GM19240 (cell line): ENCODE measurements at regions not wholly inside any gene's neighbourhood (a gene's known extent, or its start where the extent isn't known, plus 50 kb on each side); places are given as distances from the start of the nearest gene placed in this dataset.

Experiments used
- DNase-seq: peaks from one replicate; pipeline ENCODE4 v3.0.0; 2011; ENCODE audit warnings: low spot score; ENCODE audit not compliant: insufficient read length

DNA sequence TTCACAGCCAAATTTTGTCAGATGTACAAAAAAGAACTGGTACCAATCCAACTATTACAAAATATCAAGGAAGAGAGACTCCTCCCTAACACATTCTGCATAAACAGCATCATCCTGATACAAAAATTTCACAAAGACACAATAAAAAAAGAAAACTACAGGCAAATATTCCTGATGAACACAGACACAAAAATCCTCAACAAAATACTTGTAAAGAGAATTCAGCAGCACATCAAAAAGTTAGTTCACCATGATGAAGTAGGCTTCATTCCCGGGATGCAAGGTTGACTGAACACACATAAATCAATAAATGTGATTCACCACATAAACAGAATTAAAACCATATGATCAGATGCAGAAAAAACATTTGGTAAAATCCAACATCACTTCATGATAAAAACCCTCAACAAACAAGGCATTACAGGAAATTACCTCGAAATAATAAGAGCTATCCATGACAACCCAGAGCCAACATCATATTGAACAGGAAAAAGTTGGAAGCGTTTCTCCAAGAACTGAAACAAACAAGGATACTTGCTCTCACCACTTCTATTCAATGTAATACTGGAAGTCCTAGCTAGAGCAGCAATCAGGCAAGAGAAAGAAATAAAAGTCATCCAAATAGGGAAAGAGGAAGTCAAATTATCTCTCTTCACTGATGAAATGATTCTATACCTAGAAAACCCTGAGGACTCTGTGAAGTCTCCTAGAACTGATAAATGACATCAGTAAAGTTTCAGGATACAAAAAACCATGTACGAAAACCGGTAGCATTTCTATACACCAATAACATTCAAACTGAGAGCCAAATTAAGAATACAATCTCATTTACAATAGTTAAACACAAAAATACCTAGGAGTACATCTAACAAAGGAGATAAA lies 223.1 kb downstream of the REEP3 start:
- no peak for DNase-seq

DNA sequence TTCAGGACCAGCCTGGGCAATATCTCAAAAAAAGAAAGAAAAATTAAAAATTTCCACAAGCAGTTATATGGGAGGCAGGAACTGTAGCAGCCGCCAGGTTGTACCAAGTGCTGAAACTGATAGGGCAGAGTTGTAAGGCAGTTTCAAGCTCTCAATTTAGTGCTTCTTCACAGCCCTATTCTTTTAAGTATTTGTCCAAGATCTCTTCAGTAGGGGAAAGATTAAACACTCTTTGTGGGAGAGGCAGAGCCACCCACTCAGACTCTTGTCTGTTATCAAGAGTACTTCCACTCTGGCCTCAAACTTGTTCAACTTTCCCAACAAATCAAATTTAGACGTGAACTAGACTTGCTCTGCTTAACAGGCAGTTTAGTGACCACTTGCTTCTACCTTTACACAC lies 228.7 kb downstream of the REEP3 start:
- no peak for DNase-seq

DNA sequence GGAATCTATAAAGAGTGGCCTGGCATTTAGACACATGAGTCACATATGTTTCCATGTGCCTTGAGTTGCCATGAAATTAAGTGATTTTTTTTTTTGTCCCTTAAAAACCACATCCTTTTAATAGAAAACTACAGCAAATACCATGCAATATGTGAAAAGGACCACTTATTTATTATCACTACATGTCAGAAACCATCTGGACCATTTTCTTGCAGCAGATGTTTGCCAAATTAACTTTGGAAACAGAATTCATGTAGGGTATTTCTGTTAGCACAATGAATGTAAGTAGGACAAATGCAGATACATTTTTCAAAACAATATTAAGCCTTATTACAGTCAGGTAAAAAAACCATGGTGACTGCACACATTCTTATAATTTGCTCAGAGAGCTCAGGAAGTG lies 230.6 kb downstream of the REEP3 start:
- no peak for DNase-seq

DNA sequence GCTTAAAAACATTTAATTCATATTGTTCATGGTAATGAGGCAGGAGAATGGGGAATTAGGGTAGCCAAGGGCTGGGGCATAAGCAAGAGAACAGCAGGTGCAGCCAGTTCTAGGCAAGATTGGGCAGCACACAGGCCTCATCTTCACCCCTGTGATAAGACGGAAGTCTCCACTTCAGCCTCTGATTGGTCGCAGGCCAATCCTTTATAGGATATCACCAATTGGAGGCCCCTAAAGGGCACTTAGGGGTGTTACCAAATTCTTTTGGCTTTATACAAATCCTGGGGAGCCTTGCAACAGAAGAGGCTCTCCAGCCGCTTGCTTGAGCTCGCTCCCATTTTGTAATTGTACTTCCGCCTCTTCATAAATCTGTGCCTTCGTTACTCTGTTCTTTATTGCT lies 231.1 kb downstream of the REEP3 start:
- DNase-seq = no peak

DNA sequence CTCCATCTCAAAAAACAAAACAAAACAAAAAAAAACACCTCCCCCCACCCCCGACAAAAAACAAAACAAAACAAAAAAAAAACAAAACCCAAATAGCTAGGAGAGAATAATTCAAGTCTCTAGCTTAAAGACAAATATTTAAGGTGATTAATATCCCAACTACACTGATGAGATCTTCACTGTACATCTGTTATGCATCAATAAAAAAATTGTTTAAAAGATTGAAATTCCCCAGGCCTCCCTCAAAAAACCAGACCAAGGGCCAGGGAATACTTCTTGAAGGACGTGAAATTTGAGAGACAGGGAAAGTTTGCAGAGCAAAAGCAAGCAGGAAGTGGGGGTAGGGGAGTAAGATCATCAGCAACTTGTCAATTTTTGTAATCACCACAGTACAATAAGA lies 232.6 kb downstream of the REEP3 start:
- DNase-seq = no peak

DNA sequence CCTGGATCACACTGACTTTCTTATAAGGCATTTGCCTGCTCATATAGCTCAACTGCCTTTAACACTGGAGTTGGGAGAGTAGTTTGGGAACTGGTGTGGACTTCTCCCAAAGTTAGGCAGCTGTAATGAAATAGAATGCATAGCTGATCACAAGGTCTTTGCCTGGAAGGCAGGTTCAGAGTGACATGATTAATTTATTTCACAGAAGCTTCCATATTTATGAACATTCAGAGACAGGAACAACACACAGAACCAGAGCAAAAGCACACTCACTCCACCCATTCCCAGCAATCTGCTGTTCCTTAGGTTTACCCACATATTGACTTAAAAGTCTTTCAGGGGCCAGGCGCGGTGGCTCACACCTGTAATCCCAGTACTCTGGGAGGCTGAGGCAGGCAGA lies 234.2 kb downstream of the REEP3 start:
- DNase-seq = no peak

DNA sequence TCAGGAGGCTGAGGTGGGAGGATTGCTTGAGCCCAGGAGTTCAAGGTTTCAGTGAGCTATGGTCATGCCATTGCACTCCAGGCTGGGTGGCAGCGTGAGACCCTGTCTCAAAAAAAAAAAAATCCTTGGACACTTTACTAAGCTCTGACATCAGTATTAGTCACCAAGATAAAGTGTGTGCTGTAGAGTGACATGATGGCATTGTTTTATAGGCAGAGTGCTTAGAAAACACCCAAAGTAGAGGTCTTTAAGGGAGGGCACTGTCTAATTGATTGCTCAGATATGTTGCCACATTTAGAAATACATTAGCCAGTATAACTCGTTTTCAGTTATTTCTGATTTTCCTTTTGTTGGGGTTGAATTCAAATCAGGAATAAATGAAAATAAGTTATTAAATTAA lies 235.9 kb downstream of the REEP3 start:
- DNase-seq = no peak

DNA sequence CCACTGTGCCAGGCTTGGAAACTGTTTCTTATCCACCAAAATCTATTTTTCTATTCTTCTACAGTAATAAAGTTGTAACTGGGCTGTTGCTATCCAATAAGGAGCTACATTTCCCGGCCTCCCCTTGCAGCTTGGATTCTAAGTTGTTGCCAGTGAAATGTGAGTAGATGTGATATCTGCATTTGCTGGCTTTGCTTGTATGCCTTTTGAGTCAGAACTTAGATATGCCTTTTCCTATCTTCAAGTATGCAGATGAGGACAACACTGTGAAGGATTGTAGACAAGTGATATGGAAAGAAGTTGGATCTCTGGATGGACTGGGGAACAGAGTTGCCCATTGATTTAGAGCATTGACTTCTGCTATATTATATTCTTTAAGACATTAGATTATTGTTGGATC lies 236.9 kb downstream of the REEP3 start:
- no peak for DNase-seq

DNA sequence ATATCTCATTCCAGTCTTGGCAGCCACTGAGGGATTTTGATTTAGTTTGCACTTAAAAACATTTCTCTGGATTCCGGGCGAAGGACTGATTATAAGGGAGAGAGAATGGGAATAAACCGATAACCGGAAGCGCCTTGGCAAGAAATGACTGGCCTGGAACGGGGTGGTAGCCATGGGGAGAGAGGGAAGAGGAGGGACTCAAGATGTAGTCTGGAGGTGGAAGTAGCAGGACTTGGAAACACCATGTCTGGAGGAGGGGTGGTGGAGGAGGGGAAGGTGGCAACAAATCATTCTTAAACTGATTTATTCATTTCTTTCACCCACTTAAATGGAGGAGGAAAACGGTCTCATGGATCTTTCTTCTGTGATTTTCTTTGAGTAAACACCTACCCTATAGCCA lies 238.1 kb downstream of the REEP3 start:
- DNase-seq = no peak

DNA sequence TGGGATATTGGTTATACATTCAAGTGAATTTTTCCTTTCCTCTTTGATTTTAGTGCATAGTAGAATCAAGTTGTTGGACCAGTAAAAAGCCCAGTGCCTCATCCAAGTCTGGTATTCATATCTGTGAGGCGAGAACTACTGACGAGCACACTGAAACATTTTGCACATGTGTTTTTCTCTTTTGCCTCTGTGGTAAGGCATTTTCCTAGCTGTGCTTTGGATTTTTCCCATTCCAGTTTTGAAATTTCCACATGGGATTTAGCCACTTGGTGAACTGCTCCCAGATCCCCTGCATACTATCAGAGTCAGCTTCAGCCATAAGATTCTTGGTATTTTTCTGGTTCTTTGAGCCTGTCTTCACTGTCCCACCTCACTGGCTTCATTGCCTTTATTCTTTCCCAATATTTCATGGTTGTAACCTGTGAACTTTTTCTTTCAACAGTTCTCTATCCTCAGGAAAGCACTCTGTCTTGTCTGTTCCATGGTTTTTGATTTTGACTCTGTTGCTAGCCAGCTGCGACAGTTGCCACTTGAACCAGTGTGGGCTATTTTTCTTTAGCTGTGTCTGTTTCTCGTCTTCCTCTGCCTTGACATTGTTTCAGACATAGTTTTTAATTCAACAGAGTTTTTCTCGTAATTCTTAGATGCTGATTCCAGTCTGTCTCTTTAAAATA lies 239.0 kb downstream of the REEP3 start:
- no peak for DNase-seq

DNA sequence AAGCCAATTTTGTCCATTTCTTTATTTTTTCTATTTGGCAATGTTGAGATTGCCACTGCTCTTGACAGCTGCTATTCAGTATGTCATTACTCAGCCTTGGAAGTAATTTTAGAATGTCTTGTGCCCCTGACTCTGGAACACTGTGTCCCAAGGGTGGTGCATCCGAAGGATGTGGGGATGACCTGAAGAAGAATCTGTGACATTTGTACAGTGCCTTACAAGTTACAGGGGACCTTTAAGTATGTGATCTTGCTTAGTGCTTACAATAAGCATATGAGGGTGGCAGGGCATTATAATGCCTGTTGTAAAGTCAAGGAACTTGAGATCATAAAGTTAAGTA lies 239.5 kb downstream of the REEP3 start:
- DNase-seq = no peak

DNA sequence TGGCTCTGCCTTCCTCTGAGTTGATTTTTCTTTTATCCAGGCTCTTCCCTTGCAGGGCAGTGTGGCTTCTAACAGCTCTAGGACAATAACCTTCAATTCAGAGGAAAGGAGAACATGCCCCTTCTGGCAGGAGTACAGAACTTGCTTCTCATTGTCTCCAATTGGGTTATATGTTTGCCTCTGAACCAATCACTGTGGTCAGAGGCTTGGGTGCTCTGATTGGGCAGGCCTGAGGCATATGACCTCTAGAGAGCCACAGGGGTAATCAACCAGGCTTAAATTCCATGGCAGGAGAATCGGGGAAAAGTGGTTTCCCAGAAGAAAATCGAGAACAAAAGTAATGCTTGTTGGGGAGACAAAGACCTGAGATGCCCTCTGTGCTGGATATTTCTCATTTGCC lies 240.0 kb downstream of the REEP3 start:
- DNase-seq = no peak

DNA sequence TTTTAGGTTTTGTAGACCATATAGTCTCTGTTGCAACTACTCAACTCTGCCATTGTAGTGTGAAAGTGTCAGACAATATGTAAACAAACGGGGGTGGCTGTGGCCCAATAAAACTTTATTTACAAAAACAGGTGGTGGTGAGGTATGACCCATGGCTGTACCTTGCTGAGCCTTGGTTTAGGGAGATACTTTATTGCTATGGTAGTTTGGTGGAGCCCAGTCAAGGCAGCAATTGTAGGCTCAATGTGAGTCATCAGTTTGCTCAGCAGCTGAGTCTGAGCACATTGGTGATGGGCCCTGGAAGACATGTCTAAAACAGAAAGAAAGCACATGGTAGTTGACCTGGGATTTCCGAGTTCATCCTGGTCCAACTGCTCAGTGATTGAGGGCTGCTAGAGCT lies 242.5 kb downstream of the REEP3 start:
- no peak for DNase-seq

DNA sequence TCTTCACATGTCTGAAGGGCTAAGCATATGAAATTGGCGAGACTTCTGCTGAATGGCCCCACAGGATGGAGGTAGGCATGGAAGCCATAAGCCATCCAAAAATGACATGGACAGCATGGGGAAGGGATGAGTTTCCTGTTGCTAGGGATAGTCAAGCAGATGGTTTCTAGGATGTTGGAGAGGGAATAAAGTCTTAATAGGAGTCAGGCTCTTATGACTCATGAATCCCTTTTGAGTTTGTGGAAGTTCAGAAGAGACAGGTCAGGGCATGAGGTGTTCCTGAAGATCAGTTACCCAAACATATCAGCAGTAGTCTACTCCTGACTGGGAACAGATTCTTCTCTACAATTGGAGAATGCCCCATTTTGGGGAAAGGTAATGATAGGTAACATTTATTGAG lies 243.9 kb downstream of the REEP3 start:
- DNase-seq = no peak

DNA sequence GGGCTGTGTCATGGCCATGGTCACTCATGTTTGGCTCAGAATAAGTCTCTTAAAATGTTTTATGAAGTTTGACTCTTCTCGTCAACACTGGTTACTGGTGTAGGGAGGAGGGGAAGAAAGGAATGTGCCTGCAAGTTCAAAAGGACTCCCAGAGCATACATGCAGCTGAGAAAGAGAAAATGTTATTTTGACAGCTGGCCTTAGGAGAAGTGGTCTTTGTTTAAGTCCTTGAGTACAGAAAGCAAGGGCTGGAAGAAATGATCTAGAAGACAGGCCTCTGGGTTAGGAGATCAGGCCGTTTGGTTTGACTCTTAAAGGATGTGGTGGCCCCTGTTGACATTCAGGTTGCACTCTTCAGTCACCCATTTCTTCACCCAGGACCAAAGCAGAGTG lies 245.5 kb downstream of the REEP3 start:
- no peak for DNase-seq

DNA sequence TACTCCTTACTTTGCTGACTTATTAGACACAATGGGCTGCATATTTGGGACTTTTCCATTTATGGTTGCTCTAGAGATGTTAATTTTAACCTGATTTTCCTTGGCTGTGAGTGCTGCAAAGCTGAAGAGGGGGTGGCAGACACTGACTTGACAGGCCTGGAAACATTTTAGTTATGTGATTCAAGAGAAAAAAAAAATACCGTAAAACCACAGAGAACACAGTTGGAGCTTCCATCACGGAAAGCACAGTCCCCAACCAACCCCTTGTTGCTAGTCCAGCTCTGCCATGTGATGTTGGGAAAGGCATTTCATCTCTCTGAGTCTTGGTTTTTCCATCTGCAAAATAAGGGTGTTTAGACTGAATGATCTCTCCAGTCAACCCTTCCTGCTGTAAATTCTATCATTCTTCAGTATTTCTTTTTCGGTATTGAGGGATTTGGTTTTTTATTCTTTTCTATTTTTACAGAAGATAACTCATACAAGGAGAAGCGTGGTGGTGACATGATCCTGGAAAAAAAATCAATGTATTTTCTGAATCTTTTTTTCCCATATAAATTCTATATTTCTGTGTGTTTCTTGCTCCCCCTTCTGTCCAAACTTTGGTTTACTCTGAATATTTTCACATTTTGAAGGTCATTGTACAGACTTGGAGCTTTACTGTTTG lies 246.1 kb downstream of the REEP3 start:
- no peak for DNase-seq

DNA sequence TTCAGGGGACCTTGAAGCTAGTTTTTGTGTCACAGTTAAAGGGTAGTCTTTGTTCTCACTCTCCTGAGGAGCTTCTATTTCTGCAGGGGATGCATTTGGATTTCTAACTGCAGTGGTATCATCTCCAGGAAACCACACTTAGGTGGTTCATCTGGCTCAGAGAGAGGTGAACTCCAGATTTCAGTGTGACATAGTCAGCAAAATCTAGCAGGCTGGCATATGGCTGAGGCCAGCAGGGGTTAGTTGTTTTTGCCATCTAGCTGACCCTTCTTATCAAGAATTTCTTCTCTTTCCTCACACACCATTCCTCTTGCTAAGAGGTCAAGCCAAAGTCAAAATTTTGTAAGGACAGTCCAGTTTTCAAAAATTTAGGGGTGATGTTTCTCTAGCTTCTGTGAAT lies 248.2 kb downstream of the REEP3 start:
- DNase-seq = no peak

DNA sequence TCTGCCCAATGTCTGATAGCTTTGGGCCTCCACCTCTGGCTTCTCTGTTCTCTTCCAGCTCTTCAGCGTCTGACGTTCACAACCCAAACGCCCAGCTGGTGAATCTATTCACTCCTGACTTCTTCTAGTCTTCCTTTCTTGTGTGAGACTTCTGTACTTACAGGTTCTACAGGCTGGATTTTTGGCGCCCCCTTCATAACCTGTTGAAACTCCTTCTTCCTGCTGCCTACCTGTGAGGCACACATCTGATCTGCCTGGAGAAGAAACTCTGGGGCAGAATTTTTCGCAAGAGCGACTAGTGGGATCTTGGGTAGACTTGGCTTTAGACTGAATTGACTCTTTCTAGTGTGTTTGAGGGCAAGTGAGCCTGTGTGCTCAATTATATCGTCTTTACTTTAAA lies 249.3 kb downstream of the REEP3 start:
- DNase-seq = no peak

DNA sequence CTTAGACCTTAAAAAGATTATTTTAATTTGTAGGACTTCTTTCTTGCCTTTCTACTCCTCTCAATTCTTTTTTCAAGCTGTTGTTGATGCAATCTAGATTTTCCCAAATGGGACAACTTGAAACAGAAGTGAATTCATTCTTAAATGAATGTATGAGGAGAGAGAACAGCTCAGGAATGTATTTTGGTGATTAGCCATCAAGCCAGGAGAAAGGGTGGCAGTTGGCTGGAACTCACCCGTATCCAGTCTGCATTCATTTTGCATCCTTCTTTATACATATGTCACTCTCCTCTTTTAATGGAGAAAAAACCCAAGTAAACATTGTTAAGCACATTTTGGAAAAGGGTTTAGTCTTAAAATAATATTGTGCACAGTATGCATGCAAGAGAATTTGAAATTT lies 251.3 kb downstream of the REEP3 start:
- no peak for DNase-seq

DNA sequence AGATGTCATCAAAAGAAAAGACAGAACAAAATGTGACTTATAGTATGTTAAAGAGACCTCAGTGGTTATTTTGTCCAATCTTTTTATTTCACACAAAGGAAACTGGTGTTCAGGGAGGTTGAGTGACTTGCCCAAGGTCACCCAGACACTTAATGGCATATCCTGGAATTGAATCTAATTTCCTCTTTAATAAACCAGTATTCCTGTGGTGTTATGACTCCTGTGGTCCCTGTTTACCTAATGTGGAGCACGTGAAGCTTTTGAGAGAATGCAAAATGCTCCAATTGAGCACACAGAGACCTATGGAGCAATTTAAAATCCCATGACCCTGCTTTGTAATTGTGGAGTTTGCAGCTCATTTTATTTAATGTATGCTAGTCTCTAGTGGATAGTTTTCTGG lies 251.9 kb downstream of the REEP3 start:
- no peak for DNase-seq

DNA sequence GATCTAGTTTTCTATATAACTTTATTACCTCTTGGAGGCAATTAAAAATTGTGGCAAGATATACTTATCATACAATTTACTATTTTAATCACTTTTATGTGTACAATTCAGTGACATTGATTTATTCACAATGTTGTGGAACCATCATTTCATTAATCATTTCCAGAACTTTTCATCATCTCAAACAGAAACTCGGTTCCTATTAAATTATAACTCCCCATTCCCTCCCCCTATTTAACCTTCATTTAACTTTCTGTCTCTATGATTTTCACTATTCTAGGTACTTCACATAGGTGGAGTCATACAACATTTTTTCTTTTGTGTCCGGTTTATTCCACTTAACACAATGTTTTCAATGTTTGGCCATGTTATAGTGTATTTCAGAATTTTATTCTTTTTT lies 252.8 kb downstream of the REEP3 start:
- DNase-seq = no peak

DNA sequence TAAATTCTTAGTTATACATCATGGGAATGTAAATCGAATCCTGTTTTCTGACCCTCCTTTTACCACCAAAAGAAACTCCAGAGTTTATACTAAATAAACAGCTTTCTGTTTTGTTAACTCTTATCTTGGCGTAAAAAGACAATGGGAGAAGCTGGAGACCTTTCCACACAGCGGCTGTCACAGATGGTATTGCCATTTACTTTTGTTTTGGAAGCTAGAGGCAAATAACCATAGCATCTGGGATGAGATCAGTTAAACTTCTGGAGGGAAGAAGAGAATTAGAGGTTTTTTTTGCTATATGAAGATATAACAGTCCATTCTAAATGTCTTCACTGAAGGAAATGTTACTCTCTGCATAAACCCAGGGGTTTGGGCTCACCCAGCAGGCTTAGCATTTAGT lies 258.9 kb downstream of the REEP3 start:
- no peak for DNase-seq

DNA sequence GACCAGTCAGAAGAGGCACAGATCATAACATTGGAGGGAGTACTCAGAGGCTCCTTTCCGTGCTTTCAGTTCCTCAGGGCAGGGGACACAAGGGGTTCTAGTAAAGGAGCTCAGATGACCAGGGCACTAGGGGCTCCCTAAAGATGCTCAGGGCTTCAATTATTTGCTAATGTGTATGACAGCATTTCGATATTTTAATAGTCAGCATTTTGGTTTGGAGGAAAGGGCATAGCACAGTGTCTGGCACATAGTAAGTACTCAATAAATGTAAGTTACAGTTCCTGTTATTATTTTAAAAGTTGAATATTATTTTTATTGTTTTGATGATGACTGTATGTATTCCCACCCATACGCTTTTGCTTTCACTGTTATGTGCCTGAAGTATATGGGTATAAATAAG lies 260.0 kb downstream of the REEP3 start:
- DNase-seq = no peak
